ENCODE measurements at regions not wholly inside any gene's neighbourhood (a gene's known extent, or its start where the extent isn't known, plus 50 kb on each side); places are given as distances from the start of the nearest gene placed in this dataset.

DNA sequence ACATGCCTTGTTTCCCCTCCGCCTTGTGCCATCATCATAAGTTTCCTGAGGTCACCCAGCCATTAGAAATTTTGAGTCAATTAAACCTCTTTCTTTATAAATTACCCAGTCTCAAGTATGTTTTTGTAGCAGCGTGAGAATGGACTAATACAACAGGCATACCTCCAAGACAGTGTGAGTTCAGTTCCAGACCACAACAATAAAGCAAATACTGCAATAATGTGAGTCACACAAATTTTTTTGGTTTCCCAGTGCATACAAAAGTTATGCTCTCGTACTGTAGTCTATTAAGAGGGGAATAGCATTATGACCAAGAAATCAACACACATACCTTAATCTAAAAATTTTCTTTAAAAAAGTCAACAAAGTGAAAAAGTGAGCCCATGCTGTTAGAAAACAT lies 217.2 kb downstream of the NR4A2 start:
- TF ChIP-seq, protein P1, sequence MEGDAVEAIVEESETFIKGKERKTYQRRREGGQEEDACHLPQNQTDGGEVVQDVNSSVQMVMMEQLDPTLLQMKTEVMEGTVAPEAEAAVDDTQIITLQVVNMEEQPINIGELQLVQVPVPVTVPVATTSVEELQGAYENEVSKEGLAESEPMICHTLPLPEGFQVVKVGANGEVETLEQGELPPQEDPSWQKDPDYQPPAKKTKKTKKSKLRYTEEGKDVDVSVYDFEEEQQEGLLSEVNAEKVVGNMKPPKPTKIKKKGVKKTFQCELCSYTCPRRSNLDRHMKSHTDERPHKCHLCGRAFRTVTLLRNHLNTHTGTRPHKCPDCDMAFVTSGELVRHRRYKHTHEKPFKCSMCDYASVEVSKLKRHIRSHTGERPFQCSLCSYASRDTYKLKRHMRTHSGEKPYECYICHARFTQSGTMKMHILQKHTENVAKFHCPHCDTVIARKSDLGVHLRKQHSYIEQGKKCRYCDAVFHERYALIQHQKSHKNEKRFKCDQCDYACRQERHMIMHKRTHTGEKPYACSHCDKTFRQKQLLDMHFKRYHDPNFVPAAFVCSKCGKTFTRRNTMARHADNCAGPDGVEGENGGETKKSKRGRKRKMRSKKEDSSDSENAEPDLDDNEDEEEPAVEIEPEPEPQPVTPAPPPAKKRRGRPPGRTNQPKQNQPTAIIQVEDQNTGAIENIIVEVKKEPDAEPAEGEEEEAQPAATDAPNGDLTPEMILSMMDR (IDR thresholded peaks at IDR 0.05): no peak
- TF ChIP-seq EP300 (IDR thresholded peaks at IDR 0.05) (no peak), POLR2AphosphoS5 (IDR thresholded peaks at IDR 0.05) (no peak)

All from gastroesophageal sphincter (tissue), 3 donors.